Umbilical cord (tissue), 1 donor: ENCODE measurements at regions not wholly inside any gene's neighbourhood (a gene's known extent, or its start where the extent isn't known, plus 50 kb on each side); places are given as distances from the start of the nearest gene placed in this dataset.
"Not testable (repeated sequence)": the region's sequence is repeated elsewhere in the genome, so short reads cannot be mapped to it uniquely, and the experiment has no call there.

ENCODE experiments used
- DNase-seq: peaks from one replicate; pipeline ENCODE4 v3.0.0-alpha.2; 2015; ENCODE audit warnings: low spot score

DNA sequence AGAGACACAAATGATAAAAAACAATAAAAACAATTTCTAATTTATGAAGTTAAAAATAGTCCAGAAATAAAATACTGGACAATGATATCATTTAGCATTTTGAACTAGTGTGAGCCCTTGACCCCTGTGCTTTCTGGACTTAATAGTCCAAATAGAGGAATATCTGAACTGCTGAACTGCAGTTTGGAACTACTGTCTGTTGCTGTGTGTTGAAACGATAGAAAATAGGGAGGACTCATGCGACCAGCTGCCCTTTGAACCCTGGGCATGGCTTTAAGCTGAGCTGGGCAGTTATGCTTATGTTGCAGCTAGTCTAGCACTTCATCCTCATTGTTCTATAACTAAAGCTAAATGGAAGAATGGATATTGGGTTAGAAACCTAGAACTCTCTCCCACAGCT, 99.5 kb downstream of the FMR1NB start:
- no peak for DNase-seq

DNA sequence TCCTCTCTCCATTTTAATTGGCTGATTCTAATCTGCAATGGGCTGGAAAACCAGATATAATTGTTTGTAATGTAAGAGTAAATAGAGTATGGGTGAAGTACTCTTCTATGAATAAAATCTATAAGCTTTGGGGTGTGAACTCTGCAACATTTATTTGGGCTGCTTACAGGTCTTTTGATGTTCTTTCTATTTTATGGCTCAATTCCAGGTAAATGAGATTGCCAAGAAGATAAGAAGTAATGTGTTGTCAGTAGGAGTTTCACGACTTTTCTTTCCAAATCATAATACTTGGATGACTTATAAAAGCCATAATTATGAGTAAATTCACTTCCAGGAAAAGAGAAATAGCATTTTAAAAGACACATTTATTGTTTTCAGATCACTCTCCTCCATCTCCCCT, 103.5 kb downstream of the FMR1NB start:
- DNase-seq: no peak

DNA sequence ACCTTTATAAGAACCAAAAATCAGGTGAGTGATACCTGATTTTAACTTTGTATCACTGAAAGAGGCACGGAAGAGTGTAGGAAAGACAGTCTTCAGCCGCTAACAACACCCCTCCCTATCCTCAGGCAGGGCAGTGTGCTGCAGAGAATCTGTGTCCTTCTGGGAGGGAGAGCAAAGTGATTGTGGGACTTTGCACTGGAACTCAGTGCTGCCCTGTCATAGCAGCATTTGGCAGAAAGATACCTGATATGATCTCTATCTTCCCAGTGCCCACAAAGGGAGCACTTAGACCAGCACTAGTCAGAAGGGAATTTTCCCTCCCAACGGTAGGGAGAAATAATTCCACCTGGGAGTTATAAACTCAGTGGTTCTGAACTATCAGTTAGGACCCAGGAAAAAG, 139.0 kb downstream of the FMR1NB start:
- no peak for DNase-seq

DNA sequence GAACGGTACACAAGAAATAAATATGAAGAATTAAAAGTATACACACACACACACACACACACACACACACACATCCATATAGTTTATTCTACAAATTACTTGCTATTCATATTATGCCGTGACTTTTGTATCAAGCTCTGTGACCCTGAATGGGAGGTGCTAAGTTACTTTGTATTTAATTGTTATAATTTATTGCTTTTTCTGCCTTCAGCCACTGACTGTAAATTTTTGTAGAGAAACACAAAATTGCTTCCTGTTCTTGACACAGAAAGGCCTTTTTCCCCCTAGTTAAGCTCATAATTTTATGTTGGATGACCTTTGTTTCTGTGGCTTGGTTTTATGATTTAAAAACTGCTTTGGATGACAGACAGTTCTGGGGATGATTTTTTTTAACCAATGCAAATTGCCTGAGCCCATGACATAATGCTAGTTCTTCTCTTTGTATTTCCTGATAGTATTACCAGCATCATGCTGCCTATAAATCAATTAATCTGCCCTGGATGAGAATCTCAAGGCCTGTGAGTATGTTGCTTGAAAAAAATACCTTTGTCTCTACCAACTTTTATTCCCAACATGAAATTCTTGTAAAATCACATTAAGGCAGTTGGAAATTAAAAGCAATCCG, 140.0 kb downstream of the FMR1NB start:
- DNase-seq: no peak

DNA sequence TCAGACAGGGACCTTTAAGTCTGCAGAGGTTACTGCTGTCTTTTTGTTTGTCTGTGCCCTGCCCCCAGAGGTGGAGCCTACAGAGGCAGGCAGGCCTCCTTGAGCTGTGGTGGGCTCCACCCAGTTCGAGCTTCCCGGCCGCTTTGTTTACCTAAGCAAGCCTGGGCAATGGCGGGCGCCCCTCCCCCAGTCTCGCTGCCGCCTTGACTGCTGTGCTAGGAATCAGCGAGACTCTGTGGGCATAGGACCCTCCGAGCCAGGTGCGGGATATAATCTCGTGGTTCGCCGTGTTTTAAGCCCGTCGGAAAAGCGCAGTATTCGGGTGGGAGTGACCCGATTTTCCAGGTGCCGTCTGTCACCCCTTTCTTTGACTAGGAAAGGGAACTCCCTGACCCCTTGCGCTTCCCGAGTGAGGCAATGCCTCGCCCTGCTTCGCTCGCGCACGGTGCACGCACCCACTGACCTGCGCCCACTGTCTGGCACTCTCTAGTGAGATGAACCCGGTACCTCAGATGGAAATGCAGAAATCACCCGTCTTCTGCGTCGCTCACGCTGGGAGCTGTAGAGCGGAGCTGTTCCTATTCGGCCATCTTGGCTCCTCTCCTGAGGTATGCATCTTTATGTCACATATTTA, 147.9 kb downstream of the FMR1NB start:
- not testable (repeated sequence) for DNase-seq

DNA sequence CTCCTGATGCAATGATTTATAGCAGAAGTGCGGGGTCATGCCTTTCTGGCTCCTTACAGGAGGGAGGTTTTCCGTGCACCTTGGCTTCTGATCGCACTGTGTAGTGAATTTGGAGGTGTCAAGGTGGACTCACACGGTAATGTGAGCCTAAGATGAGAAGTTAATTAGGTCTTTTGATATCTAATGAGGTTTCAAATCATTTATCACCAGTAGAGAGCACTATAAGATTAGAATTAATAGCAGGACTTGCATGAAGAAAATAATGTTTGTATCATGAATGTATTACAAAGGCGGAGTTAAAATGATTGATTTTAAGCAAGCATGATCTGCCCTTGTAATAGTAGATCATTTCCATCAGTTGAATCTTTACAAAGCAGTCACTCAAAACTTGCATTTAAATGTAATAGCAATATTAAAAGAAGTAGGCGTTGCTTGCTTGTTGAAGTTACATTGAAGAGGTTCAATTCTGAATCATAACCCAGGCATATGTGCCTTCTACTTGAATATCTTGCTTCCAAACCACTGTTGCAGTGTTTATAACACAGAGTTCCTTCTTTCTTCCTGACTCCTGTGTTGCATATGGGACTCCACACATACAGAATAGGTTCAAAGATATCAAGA, 152.1 kb downstream of the FMR1NB start:
- DNase-seq: no peak

DNA sequence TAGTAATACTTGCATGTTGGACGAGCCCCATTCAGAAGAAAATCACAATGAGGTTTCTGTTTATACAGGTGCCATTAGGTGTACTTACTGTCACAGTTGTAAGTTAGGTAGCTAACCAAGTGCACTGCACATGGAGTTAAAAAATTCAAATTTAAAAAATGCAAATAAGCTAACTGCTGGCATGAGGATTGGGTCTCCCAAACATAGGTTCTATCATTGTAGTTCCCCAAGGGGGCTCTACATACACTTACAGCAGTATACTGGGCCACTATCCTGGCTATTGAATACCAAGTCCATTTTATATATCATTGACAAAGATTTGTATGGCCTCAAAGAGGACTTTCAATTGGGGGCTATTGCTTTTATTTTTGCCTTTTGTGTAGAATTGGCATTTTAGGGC, 153.4 kb downstream of the FMR1NB start:
- no peak for DNase-seq

DNA sequence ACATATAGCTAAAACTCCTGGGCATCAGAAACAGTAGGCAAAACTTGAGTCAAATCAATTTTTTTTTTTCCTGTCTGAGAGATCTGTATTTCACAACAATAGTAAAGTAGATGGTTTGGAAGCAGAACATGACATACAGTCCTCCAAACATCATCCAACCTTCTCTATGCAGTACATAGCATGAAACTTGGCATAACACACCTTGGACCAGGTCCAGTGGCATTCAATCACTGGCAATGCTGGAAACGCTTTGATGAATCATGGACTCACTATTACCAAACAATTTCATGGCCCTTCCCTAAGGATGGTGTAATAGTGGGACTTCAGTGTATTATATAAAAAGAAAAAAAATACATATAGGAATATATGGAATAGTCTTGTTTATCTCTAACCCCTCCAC, 154.6 kb downstream of the FMR1NB start:
- peak; percentile 9 for DNase-seq

DNA sequence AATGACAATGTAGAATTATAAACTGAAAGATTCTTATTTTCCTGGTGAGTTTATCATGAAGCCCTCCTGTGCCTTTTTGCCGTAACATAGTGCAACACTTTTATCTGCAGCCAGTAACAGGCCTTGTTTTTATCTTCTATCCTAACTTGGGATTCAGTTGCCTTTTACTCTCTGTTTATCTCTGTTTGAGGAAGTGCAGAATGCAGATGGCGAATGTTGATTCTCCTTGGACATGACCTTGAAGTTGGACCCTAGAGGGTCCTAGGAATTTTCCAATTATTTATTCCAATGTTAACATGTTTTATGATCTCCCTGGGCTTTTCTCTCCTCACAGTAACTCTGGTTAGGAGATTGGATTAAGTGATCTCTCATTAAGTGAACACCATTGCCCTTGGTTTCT, 165.0 kb downstream of the FMR1NB start:
- DNase-seq: no peak

DNA sequence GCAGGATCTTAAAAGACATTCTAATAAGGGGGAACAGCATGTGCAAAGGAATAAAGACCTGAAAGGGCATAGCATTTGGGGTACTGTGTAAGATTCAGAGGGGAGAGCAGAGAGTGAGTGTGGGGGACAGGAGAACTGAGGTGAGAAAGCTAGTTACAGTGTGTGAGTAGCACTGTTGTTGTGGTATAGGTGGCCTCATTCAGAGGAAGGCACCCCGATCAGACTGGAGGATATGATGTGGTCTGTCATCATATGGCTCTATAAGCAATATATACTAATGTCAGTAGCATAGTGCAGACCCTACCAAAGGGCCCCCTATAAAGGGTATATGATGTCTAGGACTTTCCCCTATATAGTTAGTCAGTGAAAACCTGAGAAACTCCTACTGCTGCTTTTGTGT, 175.8 kb downstream of the FMR1NB start:
- DNase-seq: no peak

DNA sequence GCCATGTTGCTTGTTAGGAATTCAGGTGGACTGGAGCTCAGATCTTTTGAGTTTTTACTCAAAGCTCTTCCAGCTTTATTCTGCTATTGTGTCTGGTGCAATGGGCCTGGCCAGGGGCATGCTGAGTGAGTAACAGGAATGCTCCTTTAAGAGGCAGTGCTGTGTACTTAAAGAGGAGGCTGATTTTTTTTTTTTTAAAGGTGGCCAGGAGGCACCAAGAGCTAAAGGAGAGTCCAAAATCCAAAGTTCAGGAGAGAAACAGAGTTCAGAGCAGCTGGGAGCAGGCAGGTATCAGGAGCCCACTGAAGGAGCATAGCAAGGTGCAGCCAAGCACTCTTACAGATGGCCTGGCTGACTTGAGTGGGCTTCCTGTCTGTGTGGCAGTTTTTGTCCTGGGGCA, 178.7 kb downstream of the FMR1NB start:
- DNase-seq: no peak

DNA sequence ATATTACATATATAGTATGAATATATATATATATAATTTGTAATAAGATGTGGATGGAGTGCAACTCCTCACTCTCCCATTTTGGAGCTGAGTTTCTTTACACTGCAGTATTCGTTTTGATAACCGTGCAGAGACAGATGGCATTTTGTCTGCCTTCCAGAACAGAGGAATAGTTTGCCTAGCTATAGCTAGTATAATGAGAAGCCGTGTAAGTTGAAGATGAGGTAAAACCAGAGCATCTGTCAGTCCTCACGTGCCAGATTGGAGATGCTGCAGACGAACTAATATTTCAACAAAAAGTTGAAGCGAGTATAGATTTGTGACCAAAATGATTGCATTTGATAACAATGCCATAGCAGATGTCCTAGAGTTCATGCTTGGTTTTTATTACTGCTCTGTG, 180.6 kb downstream of the FMR1NB start:
- DNase-seq: no peak

DNA sequence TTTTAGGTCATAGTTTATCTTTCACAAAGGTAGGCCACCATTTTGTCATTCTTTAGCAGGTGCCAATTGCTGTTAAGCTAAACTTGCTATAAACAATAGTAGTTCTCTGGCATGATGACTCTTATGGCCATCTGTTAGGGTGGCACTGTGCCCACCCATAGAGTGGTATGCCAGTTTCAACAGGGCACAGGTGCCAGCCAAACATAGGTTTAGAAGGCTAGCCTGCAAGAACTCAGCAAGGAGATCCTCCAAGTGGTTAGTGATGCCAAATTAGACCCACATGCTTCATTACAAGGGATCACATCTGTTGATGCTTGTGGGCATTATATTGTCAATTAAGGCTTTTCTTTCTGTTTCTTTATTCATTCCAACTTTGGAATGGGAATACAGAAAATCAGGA, 204.5 kb downstream of the FMR1NB start:
- no peak for DNase-seq

DNA sequence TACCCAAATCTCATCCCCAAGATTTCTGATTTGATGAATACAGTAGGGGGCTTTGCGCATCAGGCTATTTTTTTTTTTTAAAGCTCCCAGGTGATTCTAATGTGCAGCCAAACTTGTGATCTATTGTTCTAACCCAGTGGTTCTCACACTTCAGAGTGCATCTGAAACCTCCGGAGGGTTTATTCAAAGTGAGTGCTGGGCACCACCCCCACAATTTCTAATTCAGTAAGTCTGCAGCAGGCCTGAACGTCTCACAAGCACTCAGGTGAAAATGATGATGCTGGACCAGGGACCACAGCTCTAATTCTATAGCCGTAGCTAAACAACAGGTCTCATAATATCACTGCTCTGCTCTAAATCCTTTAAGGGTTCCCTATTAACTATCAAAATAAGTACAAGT, 211.4 kb downstream of the FMR1NB start:
- no peak for DNase-seq

DNA sequence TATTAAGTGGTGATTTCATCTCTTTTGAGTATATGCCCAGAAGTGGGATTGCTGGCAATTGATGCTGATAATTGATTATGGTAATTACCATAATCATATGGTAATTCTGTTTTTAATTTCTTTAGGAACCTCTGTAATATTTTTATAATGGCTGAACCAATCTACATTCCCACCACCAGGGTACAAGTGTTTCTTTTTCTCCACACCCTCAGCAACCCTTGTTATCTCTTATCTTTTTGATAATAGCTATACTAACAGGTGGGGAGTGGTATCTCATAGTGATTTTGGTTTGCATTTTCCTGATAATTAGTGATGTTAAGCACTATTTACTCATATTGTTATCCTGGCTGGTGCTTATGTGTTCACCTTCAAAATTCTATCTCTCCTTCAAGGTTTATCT, 212.6 kb downstream of the FMR1NB start:
- DNase-seq: no peak

DNA sequence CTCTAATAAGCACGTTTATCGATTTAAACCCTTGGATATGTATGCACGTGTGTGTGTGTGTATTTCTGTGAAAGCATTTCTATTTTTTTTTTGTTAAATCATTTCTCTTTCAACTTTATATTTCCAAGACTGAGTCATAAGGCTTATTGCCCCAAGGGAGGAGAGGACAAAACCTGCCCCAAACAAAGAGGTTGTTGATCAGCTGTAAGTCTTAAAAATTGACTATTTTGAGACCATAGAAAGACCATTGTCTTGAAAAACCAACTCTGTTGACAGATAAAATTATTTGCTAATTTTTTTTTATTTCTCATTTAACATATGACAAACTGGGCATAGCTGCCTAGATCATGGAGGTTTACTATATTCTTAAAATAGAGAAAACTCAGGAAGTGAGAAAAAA, 222.4 kb downstream of the FMR1NB start:
- DNase-seq: no peak

DNA sequence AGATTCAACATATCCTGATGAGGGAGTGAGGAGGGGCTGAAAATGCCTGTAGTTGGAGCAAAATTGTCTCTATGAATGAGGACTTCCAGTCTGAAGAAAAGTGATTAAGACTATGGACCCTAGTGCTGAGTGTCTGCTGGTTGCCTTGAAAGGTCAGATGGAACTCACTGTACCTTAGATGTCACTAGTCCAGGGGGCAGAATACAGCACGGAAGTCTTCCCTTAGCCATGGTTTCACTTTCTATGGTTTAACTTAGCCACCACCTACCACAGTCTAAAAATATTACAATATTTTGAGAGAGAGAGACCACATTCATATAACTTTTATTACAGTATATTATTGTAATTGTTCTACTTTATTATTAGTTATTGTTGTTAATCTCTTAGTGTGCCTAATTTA, 223.1 kb downstream of the FMR1NB start:
- DNase-seq: no peak

DNA sequence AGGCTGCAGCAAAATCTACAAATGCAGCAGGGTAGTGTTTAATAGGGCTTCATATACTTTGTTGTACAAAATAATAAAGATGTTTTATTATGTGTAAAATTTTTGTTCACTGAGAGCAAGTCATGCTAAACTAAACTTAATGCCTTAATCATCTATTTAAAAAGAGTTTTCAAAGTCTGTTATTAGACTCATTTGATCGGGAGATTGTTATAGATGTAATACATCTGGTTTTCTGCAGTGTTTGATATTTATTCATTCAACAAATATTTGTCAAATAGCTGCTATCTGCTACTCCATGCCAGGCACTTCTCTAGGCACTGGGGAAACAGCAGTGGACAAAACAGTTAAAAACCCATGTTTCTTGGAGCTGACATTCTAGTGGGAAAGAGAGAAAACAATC, 233.6 kb downstream of the FMR1NB start:
- no peak for DNase-seq

DNA sequence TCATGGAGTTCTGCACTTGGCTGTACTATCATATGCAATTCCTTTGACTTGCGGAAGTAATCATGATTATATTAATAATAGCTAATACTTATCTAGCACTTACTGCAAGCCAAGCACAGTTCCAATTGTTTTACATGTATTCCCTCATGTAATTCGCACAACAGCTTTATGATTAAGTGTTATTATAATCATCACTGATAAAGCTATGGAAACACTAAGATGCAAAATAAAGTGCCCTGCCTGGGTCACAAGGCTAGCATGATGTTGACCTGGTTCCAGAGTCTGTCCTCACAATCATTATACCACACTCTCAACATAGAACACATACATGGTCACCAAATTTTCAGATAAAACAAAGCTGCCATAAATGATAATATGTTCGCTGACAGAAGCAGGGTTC, 234.6 kb downstream of the FMR1NB start:
- DNase-seq: no peak

DNA sequence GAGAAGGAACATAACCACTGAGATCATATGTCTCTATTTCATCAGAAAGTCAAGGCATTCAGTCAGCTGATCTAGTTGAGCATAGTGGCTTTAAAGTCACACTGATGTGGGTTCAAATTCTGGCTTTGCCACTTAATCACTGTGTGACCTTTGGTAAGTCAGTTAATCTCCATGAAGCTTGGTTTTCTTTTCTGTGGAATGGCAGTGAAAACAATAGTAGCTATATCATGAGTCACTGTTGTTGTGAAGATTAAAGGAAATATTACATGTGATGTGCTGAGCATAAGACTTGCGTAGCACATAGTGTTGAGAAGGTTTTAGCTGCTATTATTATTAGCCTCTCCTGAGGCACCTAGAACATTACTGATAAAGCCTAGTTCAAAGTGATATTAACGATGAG, 242.2 kb downstream of the FMR1NB start:
- DNase-seq: no peak

DNA sequence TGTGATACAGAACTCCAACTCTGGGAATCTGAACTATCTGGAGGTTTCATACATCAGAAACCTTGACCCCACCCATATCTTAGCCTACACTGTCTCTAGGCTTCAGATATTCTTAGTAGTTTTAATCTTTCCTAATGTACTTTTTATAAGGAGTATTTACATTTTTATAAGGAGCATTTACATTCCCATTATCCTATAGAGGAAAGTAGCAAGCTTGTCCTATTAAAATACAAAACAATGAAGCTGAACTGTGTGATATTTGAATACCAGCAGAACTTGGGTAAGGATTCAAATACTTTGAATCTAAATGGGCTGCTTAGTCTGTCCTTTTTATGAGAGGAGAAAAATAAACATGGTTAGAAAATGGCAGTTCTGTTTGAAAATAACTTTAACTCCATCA, 247.4 kb downstream of the FMR1NB start:
- no peak for DNase-seq

DNA sequence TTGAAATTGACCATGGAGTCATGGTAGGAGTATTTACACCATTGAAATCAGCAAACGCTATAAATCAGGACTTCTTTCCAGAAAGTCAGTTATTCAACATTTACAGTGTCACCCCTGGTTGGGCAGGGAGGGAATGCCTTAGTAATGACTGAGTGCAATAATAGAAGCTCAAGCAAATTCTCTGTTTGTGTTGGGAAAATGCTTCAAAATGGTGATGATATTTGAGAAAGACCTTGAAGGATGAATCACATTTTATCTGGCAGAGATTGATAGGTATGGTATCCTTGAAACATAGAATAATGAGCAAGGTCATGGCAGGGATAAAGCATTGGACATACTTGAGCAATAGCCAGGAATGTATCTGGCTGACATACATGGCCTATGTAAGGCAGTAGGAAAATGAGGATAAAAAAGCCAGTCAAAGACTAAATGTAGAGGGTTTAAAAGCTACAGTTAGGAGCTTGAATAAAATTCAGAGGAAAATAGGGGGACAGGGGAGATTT, 248.7 kb downstream of the FMR1NB start:
- DNase-seq: no peak

DNA sequence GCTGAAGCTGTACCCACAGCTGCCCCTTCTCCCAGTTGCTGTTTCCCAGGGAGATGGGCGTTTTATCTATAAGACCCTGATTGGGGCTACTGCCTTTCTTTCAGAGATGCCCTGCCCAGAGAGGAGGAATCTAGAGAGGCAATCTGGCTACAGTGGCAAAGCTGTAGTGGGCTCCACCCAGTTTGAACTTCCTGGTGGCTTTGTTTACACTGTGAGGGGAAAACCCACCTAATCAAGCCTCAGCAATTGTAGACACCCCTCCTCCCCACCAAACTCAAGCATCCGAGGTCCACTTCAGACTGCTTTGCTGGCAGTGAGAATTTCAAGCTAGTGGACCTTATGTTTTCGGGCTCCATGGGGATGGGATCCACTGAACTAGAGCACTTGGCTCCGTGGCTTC, 240.4 kb upstream of the AFF2 start:
- DNase-seq: no peak
